ENCODE measurements at regions not wholly inside any gene's neighbourhood (a gene's known extent, or its start where the extent isn't known, plus 50 kb on each side); places are given as distances from the start of the nearest gene placed in this dataset.
"Not testable (repeated sequence)": the region's sequence is repeated elsewhere in the genome, so short reads cannot be mapped to it uniquely, and the experiment has no call there.

GRCh38 chr18:8928044-8928443, 174.5 kb upstream of the NDUFV2 start:
- Histone ChIP-seq H3K36me3 (ENCODE audit: control insufficient read depth, insufficient read depth, low read length) (no peaks in the 10 kb centered on the region), H3K4me3 (ENCODE audit: low read depth, low read length) (no peak overlapping the region), H3K27me3 (ENCODE audit: control insufficient read depth, insufficient read depth, low read length) (no peaks in the 10 kb centered on the region)
- TF ChIP-seq CTCF (IDR thresholded peaks at IDR 0.05; ENCODE audit: insufficient read depth, low read length, poor library complexity, severe bottlenecking) = no peak
- DNase-seq (ENCODE audit: low read depth) = no peak

- DNase-seq (ENCODE audit: low read depth) = no peak
- Histone ChIP-seq H3K4me3 (ENCODE audit: low read depth, low read length) (no peak overlapping the region), H3K27me3 (ENCODE audit: control insufficient read depth, insufficient read depth, low read length) (no peaks in the 10 kb centered on the region), H3K36me3 (ENCODE audit: control insufficient read depth, insufficient read depth, low read length) (no peaks in the 10 kb centered on the region)
- no peak for TF ChIP-seq CTCF (IDR thresholded peaks at IDR 0.05; ENCODE audit: insufficient read depth, low read length, poor library complexity, severe bottlenecking)
Observed at GRCh38 chr18:8928847-8929780, 173.4 kb upstream of the NDUFV2 start.

GRCh38 chr18:8930990-8931616, 171.4 kb upstream of the NDUFV2 start:
- TF ChIP-seq CTCF (IDR thresholded peaks at IDR 0.05; ENCODE audit: insufficient read depth, low read length, poor library complexity, severe bottlenecking) = no peak
- Histone ChIP-seq H3K4me3 (ENCODE audit: low read depth, low read length) (no peak overlapping the region), H3K27me3 (ENCODE audit: control insufficient read depth, insufficient read depth, low read length) (no peaks in the 10 kb centered on the region), H3K36me3 (ENCODE audit: control insufficient read depth, insufficient read depth, low read length) (no peaks in the 10 kb centered on the region)
- no peak for DNase-seq (ENCODE audit: low read depth)

- TF ChIP-seq CTCF (IDR thresholded peaks at IDR 0.05; ENCODE audit: insufficient read depth, low read length, poor library complexity, severe bottlenecking) = no peak
- Histone ChIP-seq H3K27me3 (ENCODE audit: control insufficient read depth, insufficient read depth, low read length) (no peaks in the 10 kb centered on the region), H3K4me3 (ENCODE audit: low read depth, low read length) (no peak overlapping the region), H3K36me3 (ENCODE audit: control insufficient read depth, insufficient read depth, low read length) (no peaks in the 10 kb centered on the region)
- DNase-seq (ENCODE audit: low read depth) = no peak
Observed at GRCh38 chr18:8932866-8933265, 169.6 kb upstream of the NDUFV2 start.

GRCh38 chr18:8933714-8934284, 168.7 kb upstream of the NDUFV2 start:
- Histone ChIP-seq H3K27me3 (ENCODE audit: control insufficient read depth, insufficient read depth, low read length) (no peaks in the 10 kb centered on the region), H3K36me3 (ENCODE audit: control insufficient read depth, insufficient read depth, low read length) (no peaks in the 10 kb centered on the region), H3K4me3 (ENCODE audit: low read depth, low read length) (no peak overlapping the region)
- DNase-seq (ENCODE audit: low read depth) = no peak
- no peak for TF ChIP-seq CTCF (IDR thresholded peaks at IDR 0.05; ENCODE audit: insufficient read depth, low read length, poor library complexity, severe bottlenecking)

GRCh38 chr18:8935346-8935745, 167.2 kb upstream of the NDUFV2 start:
- H3K4me3 ChIP-seq (ENCODE audit: low read depth, low read length); H3K36me3 ChIP-seq (ENCODE audit: control insufficient read depth, insufficient read depth, low read length); DNase-seq (ENCODE audit: low read depth); H3K27me3 ChIP-seq (ENCODE audit: control insufficient read depth, insufficient read depth, low read length): not testable (repeated sequence)

Data from kidney epithelial cell (primary cell).